NCI-H128 (cell line): ENCODE measurements at regions not wholly inside any gene's neighbourhood (a gene's known extent, or its start where the extent isn't known, plus 50 kb on each side); places are given as distances from the start of the nearest gene placed in this dataset.
"Not testable (repeated sequence)": the region's sequence is repeated elsewhere in the genome, so short reads cannot be mapped to it uniquely, and the experiment has no call there.

ENCODE experiments used
- DNase-seq: peaks from one replicate; lab custom pipeline; 2025; ENCODE audit not compliant: unreplicated experiment; lab: John Stamatoyannopoulos, UW

GRCh38 chr3:132987396-132987795, 50.8 kb upstream of the TMEM108 start:
- DNase-seq = no peak

- no peak for DNase-seq
Measured at GRCh38 chr3:132984181-132984580, 54.0 kb upstream of the TMEM108 start.

GRCh38 chr3:132983143-132983770, 54.9 kb upstream of the TMEM108 start:
- no peak for DNase-seq

GRCh38 chr3:132981719-132982118, 56.5 kb upstream of the TMEM108 start:
- DNase-seq = no peak

GRCh38 chr3:132980102-132980501, 58.1 kb upstream of the TMEM108 start:
- no peak for DNase-seq

- DNase-seq = no peak
Measured at GRCh38 chr3:132979606-132980005, 58.6 kb upstream of the TMEM108 start.

GRCh38 chr3:132978946-132979345, 59.2 kb upstream of the TMEM108 start:
- DNase-seq = not testable (repeated sequence)

- no peak for DNase-seq
Measured at GRCh38 chr3:132978464-132978863, 59.7 kb upstream of the TMEM108 start.

GRCh38 chr3:132974097-132974496, 64.1 kb upstream of the TMEM108 start:
- no peak for DNase-seq

- no peak for DNase-seq
Measured at GRCh38 chr3:132973441-132973840, 64.8 kb upstream of the TMEM108 start.

- no peak for DNase-seq
Measured at GRCh38 chr3:132972333-132972732, 65.9 kb upstream of the TMEM108 start.

- DNase-seq = no peak
Measured at GRCh38 chr3:132966374-132966773, 71.8 kb upstream of the TMEM108 start.

GRCh38 chr3:132964266-132964665, 73.9 kb upstream of the TMEM108 start:
- no peak for DNase-seq

- DNase-seq = no peak
Measured at GRCh38 chr3:132963786-132964185, 74.4 kb upstream of the TMEM108 start.

GRCh38 chr3:132961991-132962390, 76.2 kb upstream of the TMEM108 start:
- DNase-seq = no peak

GRCh38 chr3:132953683-132954082, 84.5 kb upstream of the TMEM108 start:
- no peak for DNase-seq

- DNase-seq = no peak
Measured at GRCh38 chr3:132927896-132928295, 110.3 kb upstream of the TMEM108 start.

GRCh38 chr3:132926098-132926497, 112.1 kb upstream of the TMEM108 start:
- DNase-seq = no peak

GRCh38 chr3:132925256-132925930, 112.8 kb upstream of the TMEM108 start:
- no peak for DNase-seq

GRCh38 chr3:132916096-132916495, 122.1 kb upstream of the TMEM108 start:
- DNase-seq = no peak

- DNase-seq = no peak
Measured at GRCh38 chr3:132912416-132912753, 125.8 kb upstream of the TMEM108 start.

- no peak for DNase-seq
Measured at GRCh38 chr3:132911741-132912415, 126.3 kb upstream of the TMEM108 start.
